ENCODE measurements at regions not wholly inside any gene's neighbourhood (a gene's known extent, or its start where the extent isn't known, plus 50 kb on each side); places are given as distances from the start of the nearest gene placed in this dataset.

GRCh38 chr1:184219883-184220282 is 166.9 kb upstream of the C1orf21 start:
- no peaks in the 10 kb centered on the region for H3K9me3 Mint-ChIP-seq

GRCh38 chr1:184221087-184221486 is 165.7 kb upstream of the C1orf21 start:
- H3K27me3 Mint-ChIP-seq: peaks cover 7% of the 10 kb centered on the region
- no peaks in the 10 kb centered on the region for H3K9me3 Mint-ChIP-seq
- H3K27ac Mint-ChIP-seq: no peak overlapping the region
- H3K4me3 Mint-ChIP-seq: no peak overlapping the region
- peaks cover 0 to 2% (median 0%) of the 10 kb centered on the region in 3 donors for H3K4me1 Mint-ChIP-seq
- H3K36me3 Mint-ChIP-seq: no peaks in the 10 kb centered on the region

More at GRCh38 chr1:184219883-184220282, 166.9 kb upstream of the C1orf21 start:
- Mint-ChIP-seq H3K36me3 (no peaks in the 10 kb centered on the region), H3K4me1 (peaks cover 0 to 2% (median 0%) of the 10 kb centered on the region in 3 donors), H3K27me3 (peaks cover 13% of the 10 kb centered on the region), H3K27ac (no peak overlapping the region), H3K4me3 (no peak overlapping the region)

- no peak overlapping the region for H3K27ac Mint-ChIP-seq
- no peaks in the 10 kb centered on the region for H3K9me3 Mint-ChIP-seq
- no peaks in the 10 kb centered on the region for H3K36me3 Mint-ChIP-seq
- peaks cover 3% of the 10 kb centered on the region for H3K27me3 Mint-ChIP-seq
- no peak overlapping the region for H3K4me3 Mint-ChIP-seq
- peaks cover 0 to 2% (median 0%) of the 10 kb centered on the region in 3 donors for H3K4me1 Mint-ChIP-seq
These were observed 164.2 kb upstream of the C1orf21 start for GRCh38 chr1:184222652-184223052.

- Mint-ChIP-seq H3K4me1 (peaks cover 0 to 2% (median 0%) of the 10 kb centered on the region in 3 donors), H3K4me3 (no peak overlapping the region), H3K9me3 (no peaks in the 10 kb centered on the region), H3K27ac (no peak overlapping the region), H3K27me3 (peaks cover 3% of the 10 kb centered on the region), H3K36me3 (no peaks in the 10 kb centered on the region)
These were observed 163.6 kb upstream of the C1orf21 start for GRCh38 chr1:184223216-184223615.

GRCh38 chr1:184225283-184226099 is 161.3 kb upstream of the C1orf21 start:
- H3K27ac Mint-ChIP-seq: no peak overlapping the region
- H3K4me3 Mint-ChIP-seq: no peak overlapping the region

GRCh38 chr1:184226100-184226487 is 160.7 kb upstream of the C1orf21 start:
- Mint-ChIP-seq H3K4me1 (peaks cover 0 to 2% (median 0%) of the 10 kb centered on the region in 3 donors), H3K9me3 (peaks cover 0 to 2% (median 0%) of the 10 kb centered on the region in 3 donors), H3K4me3 (no peak overlapping the region), H3K27me3 (peaks cover 3% of the 10 kb centered on the region), H3K36me3 (no peaks in the 10 kb centered on the region), H3K27ac (no peak overlapping the region)

More at GRCh38 chr1:184225283-184226099, 161.3 kb upstream of the C1orf21 start:
- peaks cover 0 to 2% (median 0%) of the 10 kb centered on the region in 3 donors for H3K9me3 Mint-ChIP-seq
- peaks cover 0 to 2% (median 0%) of the 10 kb centered on the region in 3 donors for H3K4me1 Mint-ChIP-seq
- H3K36me3 Mint-ChIP-seq: no peaks in the 10 kb centered on the region
- H3K27me3 Mint-ChIP-seq: peaks cover 3% of the 10 kb centered on the region

- Mint-ChIP-seq H3K4me1 (peaks cover 0 to 2% (median 0%) of the 10 kb centered on the region in 3 donors), H3K27ac (no peak overlapping the region), H3K27me3 (peaks cover 1% of the 10 kb centered on the region), H3K9me3 (peaks cover 0 to 2% (median 2%) of the 10 kb centered on the region in 3 donors), H3K36me3 (peaks cover 2% of the 10 kb centered on the region), H3K4me3 (no peak overlapping the region)
These were observed 158.3 kb upstream of the C1orf21 start for GRCh38 chr1:184228558-184228957.

- Mint-ChIP-seq H3K36me3 (no peaks in the 10 kb centered on the region), H3K27me3 (peaks cover 7% of the 10 kb centered on the region), H3K4me1 (no peaks in the 10 kb centered on the region), H3K27ac (no peak overlapping the region), H3K4me3 (no peak overlapping the region), H3K9me3 (peaks cover 0 to 7% (median 2%) of the 10 kb centered on the region in 3 donors)
These were observed 149.2 kb upstream of the C1orf21 start for GRCh38 chr1:184237588-184237987.

GRCh38 chr1:184241446-184241845 is 145.4 kb upstream of the C1orf21 start:
- peaks cover 3% of the 10 kb centered on the region for H3K27me3 Mint-ChIP-seq
- H3K27ac Mint-ChIP-seq: no peak overlapping the region
- peaks cover 2 to 9% (median 2%) of the 10 kb centered on the region in 3 donors for H3K9me3 Mint-ChIP-seq
- H3K4me3 Mint-ChIP-seq: no peak overlapping the region
- H3K4me1 Mint-ChIP-seq: no peaks in the 10 kb centered on the region
- H3K36me3 Mint-ChIP-seq: no peaks in the 10 kb centered on the region

- Mint-ChIP-seq H3K36me3 (no peaks in the 10 kb centered on the region), H3K27ac (no peak overlapping the region)
These were observed 144.3 kb upstream of the C1orf21 start for GRCh38 chr1:184242507-184242943.

GRCh38 chr1:184244962-184245361 is 141.9 kb upstream of the C1orf21 start:
- no peak overlapping the region for H3K27ac Mint-ChIP-seq
- H3K4me3 Mint-ChIP-seq: no peak overlapping the region
- H3K9me3 Mint-ChIP-seq: peaks cover 2 to 9% (median 2%) of the 10 kb centered on the region in 3 donors
- no peaks in the 10 kb centered on the region for H3K36me3 Mint-ChIP-seq
- H3K4me1 Mint-ChIP-seq: no peaks in the 10 kb centered on the region
- peaks cover 1% of the 10 kb centered on the region for H3K27me3 Mint-ChIP-seq

More at GRCh38 chr1:184242507-184242943, 144.3 kb upstream of the C1orf21 start:
- Mint-ChIP-seq H3K4me3 (no peak overlapping the region), H3K4me1 (no peaks in the 10 kb centered on the region), H3K27me3 (peaks cover 1% of the 10 kb centered on the region), H3K9me3 (peaks cover 2 to 9% (median 2%) of the 10 kb centered on the region in 3 donors)

GRCh38 chr1:184247671-184248070 is 139.2 kb upstream of the C1orf21 start:
- no peaks in the 10 kb centered on the region for H3K36me3 Mint-ChIP-seq
- no peak overlapping the region for H3K4me3 Mint-ChIP-seq
- H3K4me1 Mint-ChIP-seq: peaks cover 0 to 2% (median 0%) of the 10 kb centered on the region in 3 donors
- H3K27me3 Mint-ChIP-seq: peaks cover 6% of the 10 kb centered on the region
- H3K9me3 Mint-ChIP-seq: peaks cover 2 to 9% (median 2%) of the 10 kb centered on the region in 3 donors
- no peak overlapping the region for H3K27ac Mint-ChIP-seq

- Mint-ChIP-seq H3K36me3 (no peaks in the 10 kb centered on the region), H3K4me3 (no peak overlapping the region), H3K27ac (no peak overlapping the region), H3K27me3 (peaks cover 5% of the 10 kb centered on the region), H3K4me1 (peaks cover 0 to 2% (median 0%) of the 10 kb centered on the region in 3 donors), H3K9me3 (peaks cover 0 to 2% (median 0%) of the 10 kb centered on the region in 3 donors)
These were observed 132.9 kb upstream of the C1orf21 start for GRCh38 chr1:184253921-184254320.

GRCh38 chr1:184254849-184255248 is 132.0 kb upstream of the C1orf21 start:
- peaks cover 0 to 2% (median 0%) of the 10 kb centered on the region in 3 donors for H3K4me1 Mint-ChIP-seq
- H3K4me3 Mint-ChIP-seq: no peak overlapping the region
- H3K36me3 Mint-ChIP-seq: no peaks in the 10 kb centered on the region
- H3K27ac Mint-ChIP-seq: no peak overlapping the region
- peaks cover 5% of the 10 kb centered on the region for H3K27me3 Mint-ChIP-seq
- peaks cover 0 to 2% (median 0%) of the 10 kb centered on the region in 3 donors for H3K9me3 Mint-ChIP-seq

GRCh38 chr1:184255560-184255959 is 131.3 kb upstream of the C1orf21 start:
- no peaks in the 10 kb centered on the region for H3K36me3 Mint-ChIP-seq

More at GRCh38 chr1:184255560-184255959, 131.3 kb upstream of the C1orf21 start:
- Mint-ChIP-seq H3K4me3 (no peak overlapping the region), H3K4me1 (no peaks in the 10 kb centered on the region), H3K27ac (no peak overlapping the region), H3K9me3 (peaks cover 0 to 5% (median 0%) of the 10 kb centered on the region in 3 donors), H3K27me3 (peaks cover 8% of the 10 kb centered on the region)

Data from IgD-negative memory B cell (primary cell).